ENCODE measurements at regions not wholly inside any gene's neighbourhood (a gene's known extent, or its start where the extent isn't known, plus 50 kb on each side); places are given as distances from the start of the nearest gene placed in this dataset.

DNA sequence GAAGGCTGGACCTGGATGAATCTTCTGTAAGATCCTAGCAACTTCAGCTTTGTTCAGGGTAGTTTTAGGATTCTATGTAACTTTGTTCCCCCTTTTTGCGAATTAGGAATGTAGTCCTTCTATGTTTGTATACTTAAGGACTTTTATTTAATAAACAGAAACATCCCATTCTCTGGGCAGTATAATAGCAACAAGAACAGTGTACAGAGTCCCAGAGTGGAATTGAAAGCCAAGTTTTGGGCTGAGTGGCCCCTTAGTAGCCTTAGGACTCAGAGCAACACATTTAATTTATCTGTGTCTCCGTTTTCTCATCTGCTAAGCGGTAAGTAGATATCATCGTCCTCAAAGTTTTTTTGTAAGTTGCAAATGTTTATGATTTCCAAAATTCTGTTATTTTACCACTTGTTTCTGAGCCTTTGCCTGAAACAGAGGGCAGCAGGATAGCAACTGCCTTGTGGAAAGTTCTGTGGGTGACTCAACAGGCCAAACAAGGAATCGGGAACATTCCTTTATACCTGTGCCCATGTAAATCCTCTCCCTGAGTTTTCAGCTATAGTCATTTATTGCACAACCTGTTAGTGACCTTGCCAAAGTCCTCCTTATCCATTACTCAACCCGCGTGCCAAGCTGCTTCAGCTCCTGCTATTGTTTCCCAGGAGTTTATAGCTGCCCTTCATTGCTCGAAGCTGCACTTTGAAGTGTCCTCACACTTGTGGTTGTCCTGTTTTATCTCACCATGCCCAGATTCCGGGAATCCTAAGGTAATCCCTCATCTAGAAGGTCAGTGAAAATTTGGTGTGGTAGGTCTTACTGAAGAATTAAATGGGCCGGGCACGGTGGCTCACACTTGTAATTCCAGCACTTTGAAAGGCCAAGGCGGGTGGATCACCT is 199.1 kb upstream of the AHR start (continued):
- peak; percentile 80 for TF ChIP-seq MLXIP (CRISPR knock-in tag; IDR thresholded peaks at IDR 0.05; ENCODE audit: borderline replicate concordance)
- peak; percentile 32; the same call in 1 of the 2 replicates for TF ChIP-seq ZNF558 (CRISPR knock-in tag; IDR thresholded peaks at IDR 0.05; ENCODE audit: borderline replicate concordance)
- TF ChIP-seq MED1 (CRISPR knock-in tag; IDR thresholded peaks at IDR 0.05) = peak; percentile 95
- peak; percentile 85; the same call in 1 of the 2 replicates for TF ChIP-seq TGIF2 (CRISPR knock-in tag; IDR thresholded peaks at IDR 0.05)
- TF ChIP-seq ZNF775 (CRISPR knock-in tag; IDR thresholded peaks at IDR 0.05; ENCODE audit: borderline replicate concordance) = 0 out of 2 replicates have a peak, but pooled peaks have one; percentile 60
- TF ChIP-seq GABPB1 (CRISPR knock-in tag; IDR thresholded peaks at IDR 0.05) = peak; percentile 42; the same call in 1 of the 2 replicates
- TF ChIP-seq ZFP36 (IDR thresholded peaks at IDR 0.05; ENCODE audit: borderline replicate concordance, low read depth, low read length, partially characterized antibody) = no peak
- no peak for TF ChIP-seq PRPF4 (IDR thresholded peaks at IDR 0.05; ENCODE audit: low read depth, low read length, poor library complexity, severe bottlenecking)
- TF ChIP-seq RBM39 (IDR thresholded peaks at IDR 0.05; ENCODE audit: low read depth, low read length, poor library complexity, severe bottlenecking) = no peak
- TF ChIP-seq HMG20B (CRISPR knock-in tag; conservative IDR thresholded peaks at IDR 0.05) = peak; percentile 89
- peak; percentile 100 for TF ChIP-seq CEBPB (IDR thresholded peaks at IDR 0.05; ENCODE audit: borderline replicate concordance, low read depth, low read length)
- TF ChIP-seq ZNF746 (CRISPR knock-in tag; IDR thresholded peaks at IDR 0.05) = peak; percentile 65; the same call in 1 of the 2 replicates
- TF ChIP-seq MED13 (CRISPR knock-in tag; IDR thresholded peaks at IDR 0.05) = peak; percentile 93
- TF ChIP-seq ZNF512 (CRISPR knock-in tag; IDR thresholded peaks at IDR 0.05) = 0 out of 2 replicates have a peak, but pooled peaks have one; percentile 19
- TF ChIP-seq SRSF4 (IDR thresholded peaks at IDR 0.05; ENCODE audit: low read depth, low read length, poor library complexity, severe bottlenecking) = no peak
- TF ChIP-seq ZNF772 (CRISPR knock-in tag; IDR thresholded peaks at IDR 0.05) = peak; percentile 92
- no peak for TF ChIP-seq PHB2 (IDR thresholded peaks at IDR 0.05; ENCODE audit: partially characterized antibody)
- TF ChIP-seq SATB2 (CRISPR knock-in tag; IDR thresholded peaks at IDR 0.05) = peak; percentile 72; the same call in 1 of the 2 replicates
- TF ChIP-seq MYC (CRISPR knock-in tag; IDR thresholded peaks at IDR 0.05; ENCODE audit: borderline replicate concordance) = peak; percentile 65
- TF ChIP-seq, protein P1, sequence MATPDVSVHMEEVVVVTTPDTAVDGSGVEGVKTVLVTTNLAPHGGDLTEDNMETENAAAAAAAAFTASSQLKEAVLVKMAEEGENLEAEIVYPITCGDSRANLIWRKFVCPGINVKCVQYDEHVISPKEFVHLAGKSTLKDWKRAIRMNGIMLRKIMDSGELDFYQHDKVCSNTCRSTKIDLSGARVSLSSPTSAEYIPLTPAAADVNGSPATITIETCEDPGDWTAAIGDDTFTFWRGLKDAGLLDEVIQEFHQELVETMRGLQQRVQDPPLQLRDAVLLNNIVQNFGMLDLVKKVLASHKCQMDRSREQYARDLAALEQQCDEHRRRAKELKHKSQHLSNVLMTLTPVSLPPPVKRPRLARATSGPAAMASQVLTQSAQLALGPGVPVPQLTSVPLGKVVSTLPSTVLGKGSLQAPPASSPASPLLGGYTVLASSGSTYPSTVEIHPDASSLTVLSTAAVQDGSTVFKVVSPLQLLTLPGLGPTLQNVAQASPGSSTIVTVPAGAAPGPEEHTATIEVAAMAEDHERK (CRISPR knock-in tag; IDR thresholded peaks at IDR 0.05; ENCODE audit: low read depth) = peak; percentile 56; the same call in 1 of the 2 replicates
- TF ChIP-seq U2AF2 (IDR thresholded peaks at IDR 0.05; ENCODE audit: low read depth, low read length) = no peak
- TF ChIP-seq SOX13 (IDR thresholded peaks at IDR 0.05) = peak; percentile 99
- peak in 1 of 2 experiments; percentile 99; a peak in 2 of 4 replicates for TF ChIP-seq SOX13 (CRISPR knock-in tag; conservative IDR thresholded peaks at IDR 0.05 in 1 of 2, IDR thresholded peaks at IDR 0.05 in 1 of 2)

Measured in HepG2 (cell line).